ENCODE measurements at regions not wholly inside any gene's neighbourhood (a gene's known extent, or its start where the extent isn't known, plus 50 kb on each side); places are given as distances from the start of the nearest gene placed in this dataset.

DNA sequence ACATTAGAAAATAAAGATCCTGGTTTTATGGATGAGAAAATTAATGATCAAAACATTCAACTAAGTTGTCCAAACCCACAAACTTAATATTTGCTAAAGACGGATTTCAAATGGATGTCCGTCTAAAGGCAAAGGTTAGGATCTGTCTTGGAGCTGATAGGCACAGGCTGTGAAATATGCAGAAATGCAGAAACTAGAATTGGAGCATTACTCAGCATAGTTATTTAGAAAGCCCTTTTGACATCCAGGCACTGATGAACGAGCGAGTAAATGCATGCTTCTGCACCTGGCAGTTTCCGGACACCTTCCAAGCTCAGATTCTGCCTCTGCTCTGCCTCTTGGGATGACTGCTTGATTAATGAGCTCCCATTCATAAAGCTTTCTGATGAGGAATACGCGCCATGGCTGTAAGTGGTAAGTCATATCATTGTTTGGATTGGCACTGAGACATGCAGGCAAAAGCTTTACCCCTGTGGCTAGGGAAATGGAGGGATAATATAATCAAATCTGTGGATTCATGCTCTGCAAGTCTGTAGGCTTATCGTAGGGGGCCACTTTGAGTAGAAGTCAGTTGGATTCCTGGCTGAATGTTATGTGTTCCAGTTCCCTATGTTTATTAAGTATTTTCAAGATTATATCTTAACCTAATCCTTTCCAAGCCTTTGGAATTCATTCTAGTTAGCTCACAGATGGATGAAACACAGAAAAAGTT is 2176.3 kb upstream of the CELF4 start:
- no peaks in the 10 kb centered on the region for H4K20me1 ChIP-seq (ENCODE audit: insufficient read depth)
- no peaks in the 10 kb centered on the region for H3K79me2 ChIP-seq (ENCODE audit: insufficient read depth, low read depth)
- H3K9ac ChIP-seq: no peak overlapping the region
- no peak overlapping the region for H2AFZ ChIP-seq (ENCODE audit: low read depth)
- H3K27me3 ChIP-seq (ENCODE audit: insufficient read depth, low read depth): no peaks in the 10 kb centered on the region
- TF ChIP-seq, protein P1, sequence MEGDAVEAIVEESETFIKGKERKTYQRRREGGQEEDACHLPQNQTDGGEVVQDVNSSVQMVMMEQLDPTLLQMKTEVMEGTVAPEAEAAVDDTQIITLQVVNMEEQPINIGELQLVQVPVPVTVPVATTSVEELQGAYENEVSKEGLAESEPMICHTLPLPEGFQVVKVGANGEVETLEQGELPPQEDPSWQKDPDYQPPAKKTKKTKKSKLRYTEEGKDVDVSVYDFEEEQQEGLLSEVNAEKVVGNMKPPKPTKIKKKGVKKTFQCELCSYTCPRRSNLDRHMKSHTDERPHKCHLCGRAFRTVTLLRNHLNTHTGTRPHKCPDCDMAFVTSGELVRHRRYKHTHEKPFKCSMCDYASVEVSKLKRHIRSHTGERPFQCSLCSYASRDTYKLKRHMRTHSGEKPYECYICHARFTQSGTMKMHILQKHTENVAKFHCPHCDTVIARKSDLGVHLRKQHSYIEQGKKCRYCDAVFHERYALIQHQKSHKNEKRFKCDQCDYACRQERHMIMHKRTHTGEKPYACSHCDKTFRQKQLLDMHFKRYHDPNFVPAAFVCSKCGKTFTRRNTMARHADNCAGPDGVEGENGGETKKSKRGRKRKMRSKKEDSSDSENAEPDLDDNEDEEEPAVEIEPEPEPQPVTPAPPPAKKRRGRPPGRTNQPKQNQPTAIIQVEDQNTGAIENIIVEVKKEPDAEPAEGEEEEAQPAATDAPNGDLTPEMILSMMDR (conservative IDR thresholded peaks at IDR 0.05; ENCODE audit: low read depth, low read length): no peak
- H3K27ac ChIP-seq: no peak overlapping the region
- no peak overlapping the region for H3K4me2 ChIP-seq
- H3K4me3 ChIP-seq (IDR thresholded peaks at IDR 0.05; ENCODE audit: insufficient read depth, low read depth, low read length): no peak overlapping the region
- H3K36me3 ChIP-seq (ENCODE audit: insufficient read depth): no peaks in the 10 kb centered on the region
- H3K4me1 ChIP-seq (ENCODE audit: low read depth, poor library complexity, severe bottlenecking): no peaks in the 10 kb centered on the region

DNA sequence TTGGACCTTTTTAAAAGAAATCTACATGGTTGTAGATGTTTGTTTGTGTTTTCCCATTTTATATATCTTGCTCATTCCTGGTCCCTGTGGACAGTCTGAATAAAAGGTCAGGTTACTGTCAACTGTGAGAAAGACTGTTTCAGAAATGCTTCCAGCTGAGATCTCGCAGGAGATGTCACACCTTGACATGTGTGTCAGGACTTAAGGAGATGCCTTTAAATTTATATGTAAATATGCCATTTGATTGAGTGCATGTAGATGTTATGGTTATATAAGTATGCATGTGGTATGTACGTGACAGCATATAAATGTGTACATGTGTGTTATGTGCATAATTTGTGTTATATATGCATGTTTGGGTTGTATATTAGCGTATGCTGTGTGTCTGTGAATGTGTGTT is 2172.3 kb upstream of the CELF4 start:
- H3K4me2 ChIP-seq: no peak overlapping the region
- H2AFZ ChIP-seq (ENCODE audit: low read depth): no peak overlapping the region
- H3K4me3 ChIP-seq (IDR thresholded peaks at IDR 0.05; ENCODE audit: insufficient read depth, low read depth, low read length): no peak overlapping the region
- TF ChIP-seq, protein P1 (conservative IDR thresholded peaks at IDR 0.05; ENCODE audit: low read depth, low read length): no peak
- no peaks in the 10 kb centered on the region for H3K4me1 ChIP-seq (ENCODE audit: low read depth, poor library complexity, severe bottlenecking)
- no peaks in the 10 kb centered on the region for H3K79me2 ChIP-seq (ENCODE audit: insufficient read depth, low read depth)
- H4K20me1 ChIP-seq (ENCODE audit: insufficient read depth): no peaks in the 10 kb centered on the region
- H3K27ac ChIP-seq: no peak overlapping the region
- H3K27me3 ChIP-seq (ENCODE audit: insufficient read depth, low read depth): no peaks in the 10 kb centered on the region
- no peak overlapping the region for H3K9ac ChIP-seq
- H3K36me3 ChIP-seq (ENCODE audit: insufficient read depth): no peaks in the 10 kb centered on the region

DNA sequence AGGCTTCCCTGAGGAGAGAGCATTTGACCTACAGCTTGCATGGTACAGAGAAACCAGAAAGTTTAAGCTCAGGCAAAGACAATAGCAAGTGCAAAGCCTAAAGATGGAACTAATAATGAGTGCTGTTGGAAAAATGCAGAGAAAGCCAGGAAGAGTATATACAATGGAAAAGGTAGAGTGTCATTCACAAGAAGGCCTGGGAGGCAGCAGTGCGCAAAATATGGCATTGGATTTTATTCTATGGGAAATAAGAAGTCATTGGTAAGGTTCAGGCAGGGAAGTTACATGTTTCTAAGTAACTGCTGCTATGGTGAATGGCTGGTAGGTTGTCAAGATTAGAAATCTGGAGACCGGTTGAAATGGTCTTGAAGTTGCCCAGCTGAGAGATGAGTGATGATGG is 2167.3 kb upstream of the CELF4 start:
- H3K4me2 ChIP-seq: no peak overlapping the region
- no peaks in the 10 kb centered on the region for H3K79me2 ChIP-seq (ENCODE audit: insufficient read depth, low read depth)
- no peaks in the 10 kb centered on the region for H3K36me3 ChIP-seq (ENCODE audit: insufficient read depth)
- TF ChIP-seq, protein P1 (conservative IDR thresholded peaks at IDR 0.05; ENCODE audit: low read depth, low read length): no peak; the same call in 1 of the 2 replicates
- H2AFZ ChIP-seq (ENCODE audit: low read depth): no peak overlapping the region
- H3K4me1 ChIP-seq (ENCODE audit: low read depth, poor library complexity, severe bottlenecking): no peaks in the 10 kb centered on the region
- no peak overlapping the region for H3K27ac ChIP-seq
- H3K4me3 ChIP-seq (IDR thresholded peaks at IDR 0.05; ENCODE audit: insufficient read depth, low read depth, low read length): no peak overlapping the region
- no peaks in the 10 kb centered on the region for H4K20me1 ChIP-seq (ENCODE audit: insufficient read depth)
- no peaks in the 10 kb centered on the region for H3K27me3 ChIP-seq (ENCODE audit: insufficient read depth, low read depth)
- no peak overlapping the region for H3K9ac ChIP-seq

DNA sequence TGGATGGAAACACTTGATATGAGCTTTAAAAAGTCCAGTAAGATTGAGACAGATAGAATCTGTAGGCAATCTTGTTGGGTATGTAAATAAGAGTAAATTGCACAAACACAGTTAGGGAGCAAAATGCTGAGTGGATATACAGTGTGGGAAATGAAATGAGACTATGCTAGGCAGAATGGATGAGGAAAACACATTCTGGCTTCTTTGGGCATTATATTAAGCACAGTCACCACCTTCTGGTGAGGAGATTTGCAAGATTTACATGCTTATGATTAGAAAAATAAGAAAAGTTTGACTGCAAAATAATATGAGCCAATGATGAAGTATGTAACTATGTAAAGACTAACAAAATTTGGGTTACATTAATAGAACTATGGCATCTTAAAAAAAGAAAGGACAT is 2165.0 kb upstream of the CELF4 start:
- no peak overlapping the region for H3K4me3 ChIP-seq (IDR thresholded peaks at IDR 0.05; ENCODE audit: insufficient read depth, low read depth, low read length)
- H3K36me3 ChIP-seq (ENCODE audit: insufficient read depth): no peaks in the 10 kb centered on the region
- H3K27me3 ChIP-seq (ENCODE audit: insufficient read depth, low read depth): no peaks in the 10 kb centered on the region
- no peak overlapping the region for H2AFZ ChIP-seq (ENCODE audit: low read depth)
- no peak overlapping the region for H3K4me2 ChIP-seq
- H3K79me2 ChIP-seq (ENCODE audit: insufficient read depth, low read depth): no peaks in the 10 kb centered on the region
- H3K27ac ChIP-seq: no peak overlapping the region
- no peaks in the 10 kb centered on the region for H4K20me1 ChIP-seq (ENCODE audit: insufficient read depth)
- no peaks in the 10 kb centered on the region for H3K4me1 ChIP-seq (ENCODE audit: low read depth, poor library complexity, severe bottlenecking)
- TF ChIP-seq, protein P1 (conservative IDR thresholded peaks at IDR 0.05; ENCODE audit: low read depth, low read length): no peak
- no peak overlapping the region for H3K9ac ChIP-seq
